Upper lobe of right lung (tissue), 1 donor: ENCODE measurements at regions not wholly inside any gene's neighbourhood (a gene's known extent, or its start where the extent isn't known, plus 50 kb on each side); places are given as distances from the start of the nearest gene placed in this dataset.

Source experiments
- ATAC-seq: fragments of 200-7000 bp; cut with Tn5 transposase; one replicate; pipeline ENCODE4 v1.9.1; 2020; ENCODE audit warnings: mild to moderate bottlenecking, moderate library complexity
- DNase-seq: peaks from one replicate; pipeline ENCODE4 v3.0.0-alpha.2; 2020
- H3K27ac ChIP-seq: fragments of 200-600 bp; one replicate; pipeline ENCODE4 v1.8.0; 2022
- H3K27me3 ChIP-seq: fragments of 200-600 bp; one replicate; pipeline ENCODE4 v1.8.0; 2022; ENCODE audit warnings: mild to moderate bottlenecking
- H3K36me3 ChIP-seq: fragments of 200-600 bp; one replicate; pipeline ENCODE4 v1.8.0; 2022
- H3K4me1 ChIP-seq: fragments of 200-600 bp; one replicate; pipeline ENCODE4 v1.8.0; 2022
- H3K4me3 ChIP-seq: fragments of 200-600 bp; one replicate; pipeline ENCODE4 v1.8.0; 2022; ENCODE audit warnings: mild to moderate bottlenecking
- H3K9me3 ChIP-seq: fragments of 200-600 bp; one replicate; pipeline ENCODE4 v1.8.0; 2022
- intact Hi-C: fragments of 100-400 bp; cut with DNase I; formaldehyde crosslinking; loops from one replicate; pipeline ENCODE4 v1.11.0; 2022
- TF ChIP-seq, protein P1 (sequence below): fragments of 200-600 bp; IDR thresholded peaks from one replicate; pipeline ENCODE4 v1.8.0; 2022; ENCODE audit warnings: antibody characterized with exemption
- donor health status: DM: no; HTN: yes; CAD: no; lungs with severe emphysema.

DNA sequence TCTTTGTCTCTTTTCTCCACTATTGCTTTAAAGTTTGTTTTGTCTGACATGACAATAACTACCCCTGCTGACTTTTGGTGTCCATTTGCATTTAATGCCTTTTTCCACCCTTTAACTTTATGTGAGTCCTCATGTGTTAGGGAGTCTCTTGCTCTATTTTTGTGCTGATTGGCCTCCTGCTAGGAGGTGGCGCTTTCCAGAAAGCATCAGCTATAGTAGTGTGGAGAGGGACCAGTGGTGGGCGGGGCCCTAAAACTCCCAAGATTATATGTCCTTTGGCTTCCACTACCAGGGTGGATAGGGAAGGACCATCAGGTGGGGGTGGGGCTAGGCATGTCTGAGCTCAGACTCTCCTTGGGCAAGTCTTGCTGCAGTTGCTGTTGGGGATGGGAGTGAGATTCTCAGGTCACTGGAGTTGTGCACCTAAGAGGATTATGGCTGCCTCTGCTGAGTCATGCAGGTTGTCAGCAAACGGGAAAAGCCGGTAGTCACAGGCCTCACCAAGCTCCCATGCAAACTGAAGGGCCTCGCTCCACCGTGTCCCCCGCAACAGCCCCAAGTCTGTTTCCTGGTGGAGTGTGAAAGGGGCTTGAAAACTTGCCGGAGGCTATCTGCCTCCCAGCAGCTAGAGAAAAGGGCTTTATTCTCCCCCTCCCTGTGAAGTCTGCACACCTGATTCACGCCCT lies 156.3 kb downstream of the CPEB2 start:
- ATAC-seq (no peak), DNase-seq (no peak)
- Histone ChIP-seq H3K4me3 (no peak overlapping the region), H3K4me1 (no peaks in the 10 kb centered on the region), H3K27me3 (no peaks in the 10 kb centered on the region), H3K36me3 (no peaks in the 10 kb centered on the region), H3K27ac (no peak overlapping the region), H3K9me3 (no peaks in the 10 kb centered on the region)
- TF ChIP-seq, protein P1, sequence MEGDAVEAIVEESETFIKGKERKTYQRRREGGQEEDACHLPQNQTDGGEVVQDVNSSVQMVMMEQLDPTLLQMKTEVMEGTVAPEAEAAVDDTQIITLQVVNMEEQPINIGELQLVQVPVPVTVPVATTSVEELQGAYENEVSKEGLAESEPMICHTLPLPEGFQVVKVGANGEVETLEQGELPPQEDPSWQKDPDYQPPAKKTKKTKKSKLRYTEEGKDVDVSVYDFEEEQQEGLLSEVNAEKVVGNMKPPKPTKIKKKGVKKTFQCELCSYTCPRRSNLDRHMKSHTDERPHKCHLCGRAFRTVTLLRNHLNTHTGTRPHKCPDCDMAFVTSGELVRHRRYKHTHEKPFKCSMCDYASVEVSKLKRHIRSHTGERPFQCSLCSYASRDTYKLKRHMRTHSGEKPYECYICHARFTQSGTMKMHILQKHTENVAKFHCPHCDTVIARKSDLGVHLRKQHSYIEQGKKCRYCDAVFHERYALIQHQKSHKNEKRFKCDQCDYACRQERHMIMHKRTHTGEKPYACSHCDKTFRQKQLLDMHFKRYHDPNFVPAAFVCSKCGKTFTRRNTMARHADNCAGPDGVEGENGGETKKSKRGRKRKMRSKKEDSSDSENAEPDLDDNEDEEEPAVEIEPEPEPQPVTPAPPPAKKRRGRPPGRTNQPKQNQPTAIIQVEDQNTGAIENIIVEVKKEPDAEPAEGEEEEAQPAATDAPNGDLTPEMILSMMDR = no peak
- intact Hi-C loops = no loop called here

DNA sequence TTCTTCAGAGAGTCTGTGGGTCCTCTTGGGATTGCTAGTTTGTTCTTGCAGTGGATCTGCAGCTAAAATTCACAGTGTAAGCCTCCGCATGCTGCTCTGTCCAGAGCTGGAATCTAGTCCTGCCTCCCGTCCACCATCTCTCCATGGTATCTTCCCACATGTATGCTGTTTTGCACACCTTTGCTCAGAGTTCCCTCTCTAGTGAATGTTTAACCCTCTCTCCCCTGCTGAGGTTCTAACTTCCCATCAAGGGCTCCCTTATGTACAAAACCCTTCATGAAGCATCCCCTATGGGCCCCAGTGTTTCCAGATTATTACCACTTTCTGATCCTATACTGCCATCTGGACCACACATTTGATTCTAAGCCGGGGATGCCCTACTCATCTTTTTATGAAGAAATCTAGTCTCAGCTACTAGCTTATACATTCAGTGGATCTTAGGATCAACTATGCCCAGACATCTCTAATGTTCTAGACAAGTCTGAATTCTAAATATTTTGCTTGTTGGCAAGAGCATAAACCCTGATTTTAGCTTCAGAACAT lies 157.3 kb downstream of the CPEB2 start:
- DNase-seq (no peak), ATAC-seq (no peak)
- no peak overlapping the region for H3K4me3 ChIP-seq
- H3K27me3 ChIP-seq = no peaks in the 10 kb centered on the region
- TF ChIP-seq, protein P1 = no peak
- no peaks in the 10 kb centered on the region for H3K9me3 ChIP-seq
- H3K27ac ChIP-seq = no peak overlapping the region
- H3K4me1 ChIP-seq = no peaks in the 10 kb centered on the region
- H3K36me3 ChIP-seq = no peaks in the 10 kb centered on the region
- intact Hi-C loops = no loop called here

- Histone ChIP-seq H3K4me1 (no peaks in the 10 kb centered on the region), H3K36me3 (no peaks in the 10 kb centered on the region), H3K27ac (no peak overlapping the region), H3K4me3 (no peak overlapping the region), H3K27me3 (no peaks in the 10 kb centered on the region), H3K9me3 (no peaks in the 10 kb centered on the region)
- intact Hi-C loops = no loop called here
- no peak for DNase-seq
- TF ChIP-seq, protein P1 = no peak
- ATAC-seq = no peak
Observed at GRCh38 chr4:15161439-15161838, 159.2 kb downstream of the CPEB2 start.

GRCh38 chr4:15162046-15162445 lies 159.8 kb downstream of the CPEB2 start:
- no peaks in the 10 kb centered on the region for H3K36me3 ChIP-seq
- no peak for ATAC-seq
- DNase-seq = no peak
- H3K4me1 ChIP-seq = no peaks in the 10 kb centered on the region
- intact Hi-C loops = no loop called here
- TF ChIP-seq, protein P1 = no peak
- H3K9me3 ChIP-seq = no peaks in the 10 kb centered on the region
- no peaks in the 10 kb centered on the region for H3K27me3 ChIP-seq
- H3K4me3 ChIP-seq = no peak overlapping the region
- no peak overlapping the region for H3K27ac ChIP-seq

- no peaks in the 10 kb centered on the region for H3K27me3 ChIP-seq
- no peaks in the 10 kb centered on the region for H3K36me3 ChIP-seq
- intact Hi-C loops = no loop called here
- DNase-seq = no peak
- no peaks in the 10 kb centered on the region for H3K4me1 ChIP-seq
- H3K4me3 ChIP-seq = no peak overlapping the region
- ATAC-seq = peak; percentile 47
- TF ChIP-seq, protein P1 = peak; percentile 57
- H3K27ac ChIP-seq = no peak overlapping the region
- H3K9me3 ChIP-seq = no peaks in the 10 kb centered on the region
Observed at GRCh38 chr4:15162465-15163283, 160.4 kb downstream of the CPEB2 start.
